ENCODE measurements at regions not wholly inside any gene's neighbourhood (a gene's known extent, or its start where the extent isn't known, plus 50 kb on each side); places are given as distances from the start of the nearest gene placed in this dataset.
"Not testable (repeated sequence)": the region's sequence is repeated elsewhere in the genome, so short reads cannot be mapped to it uniquely, and the experiment has no call there.

DNA sequence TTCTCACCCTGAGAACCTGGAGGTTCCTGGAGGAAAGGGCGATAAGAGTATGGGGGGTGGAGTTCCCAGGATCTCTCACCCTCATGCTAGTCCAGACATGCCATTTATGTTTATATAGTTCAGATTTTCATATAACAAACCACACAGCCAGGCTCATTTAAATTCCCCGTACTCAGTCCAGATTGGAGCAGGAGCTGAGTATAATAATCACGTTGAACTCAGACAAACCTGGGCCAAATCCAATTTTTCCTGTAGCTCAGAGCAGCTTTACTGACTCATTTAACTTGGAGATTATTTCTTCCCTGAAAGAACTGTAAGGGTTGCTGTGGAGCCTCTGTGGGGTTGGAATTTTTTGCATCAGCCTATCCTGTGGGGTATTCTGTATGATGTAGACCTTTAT, 660.8 kb downstream of the TMEM121 start:
- no peak for DNase-seq

DNA sequence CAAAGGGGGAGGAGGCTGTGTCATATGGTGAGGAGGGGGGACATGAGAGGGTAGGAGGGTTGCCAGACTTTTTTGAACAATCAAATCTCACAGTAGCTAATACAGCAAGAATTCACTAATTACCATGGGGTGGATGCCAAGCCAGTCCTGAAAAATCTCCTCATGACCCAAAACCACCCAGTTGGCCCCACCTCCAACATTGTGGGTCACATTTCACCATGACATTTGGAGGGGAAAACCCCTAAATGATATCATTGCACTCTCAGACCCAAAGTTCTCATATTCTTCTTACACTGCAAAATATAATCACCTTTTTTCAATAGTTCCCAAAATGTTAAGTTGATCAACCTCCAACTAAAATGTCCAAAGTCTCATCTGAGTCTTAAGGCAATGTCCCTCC, 666.3 kb downstream of the TMEM121 start:
- DNase-seq, result not testable (repeated sequence)

DNA sequence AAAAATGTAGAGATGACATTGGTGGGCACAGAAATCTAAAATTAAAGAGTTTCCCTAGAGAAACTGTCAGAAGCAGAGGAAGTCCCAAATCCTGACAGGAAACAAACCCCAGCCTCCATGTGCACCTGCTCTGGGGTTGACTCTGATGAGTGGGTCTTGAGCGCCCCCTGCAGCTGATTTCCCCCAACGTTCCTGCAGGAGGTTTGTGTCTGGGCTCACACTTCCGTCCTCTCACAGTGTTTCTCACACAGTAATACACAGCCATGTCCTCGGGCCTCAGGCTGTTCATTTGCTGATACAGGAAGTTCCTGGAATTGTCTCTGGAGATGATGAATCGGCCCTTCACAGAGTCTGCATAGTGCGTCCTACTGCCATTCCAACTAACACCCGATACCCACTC, 670.1 kb downstream of the TMEM121 start:
- not testable (repeated sequence) for DNase-seq

DNA sequence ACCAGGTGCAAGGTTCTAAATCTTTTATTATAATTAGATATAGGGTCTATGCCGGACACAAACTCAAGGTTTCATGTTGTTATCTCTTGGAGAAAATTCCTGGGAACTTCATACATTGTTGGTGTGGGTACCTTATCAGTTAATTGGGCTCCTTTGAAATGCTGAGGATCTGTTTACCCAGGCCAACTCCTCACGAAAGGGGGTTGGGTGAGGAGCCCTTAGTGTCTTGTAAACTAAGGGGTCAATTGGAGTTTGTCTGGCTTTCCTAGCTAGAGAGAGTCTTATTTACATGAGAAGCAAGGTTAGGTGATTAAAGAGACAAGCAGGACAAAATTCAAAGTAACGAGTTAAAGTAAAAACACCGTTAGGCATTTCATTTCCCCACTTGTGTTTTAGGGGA, 670.9 kb downstream of the TMEM121 start:
- DNase-seq, result not testable (repeated sequence)

DNA sequence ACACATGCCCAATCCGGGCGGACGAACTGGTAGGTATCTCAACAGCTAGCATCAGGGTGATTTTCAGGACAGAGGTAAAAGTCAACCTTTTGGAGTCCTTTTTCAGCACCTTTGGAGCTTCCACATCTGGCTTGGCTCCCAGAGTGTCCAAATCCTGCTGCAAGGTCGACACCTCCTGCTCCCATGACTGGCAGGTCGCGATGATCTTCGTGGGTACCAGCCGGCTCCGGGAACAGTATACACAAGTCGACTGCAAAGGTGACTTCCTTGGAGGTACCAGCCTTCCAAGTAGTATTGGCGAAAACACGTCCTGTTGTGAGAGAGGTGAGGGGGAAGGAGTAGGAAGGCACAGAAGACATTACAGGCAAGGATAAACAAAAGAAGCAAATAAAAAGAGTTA, 672.7 kb downstream of the TMEM121 start:
- no peak for DNase-seq

DNA sequence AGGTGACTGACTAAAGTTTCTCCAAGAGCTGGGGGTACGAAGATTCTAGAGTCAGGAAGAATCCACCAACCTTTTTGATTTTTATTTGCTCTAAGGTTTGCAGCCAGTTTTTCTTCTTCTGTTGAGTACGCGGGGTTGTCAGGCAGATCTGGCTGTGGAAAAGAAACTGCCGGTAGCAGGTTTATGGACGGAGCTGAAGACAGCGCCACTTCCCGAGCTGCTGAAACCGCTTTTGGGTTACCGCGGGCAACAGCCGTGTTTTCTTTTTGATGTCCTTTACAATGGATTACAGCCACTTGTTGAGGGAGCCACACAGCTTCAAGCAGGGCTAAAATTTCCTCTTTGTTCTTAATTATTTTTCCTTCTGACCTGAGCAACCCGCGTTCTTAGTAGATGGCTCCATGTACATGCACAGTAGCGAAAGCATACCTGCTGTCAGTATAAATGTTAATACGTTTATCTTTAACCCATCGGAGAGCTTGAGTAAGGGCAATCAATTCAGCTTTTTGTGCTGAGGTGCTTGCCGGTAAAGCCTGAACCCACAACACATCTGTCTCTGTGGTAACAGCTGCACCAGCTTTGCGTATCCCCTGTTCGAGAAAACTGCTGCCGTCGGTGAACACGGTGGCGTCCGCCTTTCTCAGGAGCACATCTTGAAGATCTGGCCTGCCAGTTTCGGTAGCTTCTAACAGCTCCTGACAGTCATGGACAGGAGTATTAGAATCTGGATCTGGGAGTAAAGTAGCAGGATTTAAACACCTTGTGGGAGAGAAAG, 674.3 kb downstream of the TMEM121 start:
- DNase-seq, result no peak

DNA sequence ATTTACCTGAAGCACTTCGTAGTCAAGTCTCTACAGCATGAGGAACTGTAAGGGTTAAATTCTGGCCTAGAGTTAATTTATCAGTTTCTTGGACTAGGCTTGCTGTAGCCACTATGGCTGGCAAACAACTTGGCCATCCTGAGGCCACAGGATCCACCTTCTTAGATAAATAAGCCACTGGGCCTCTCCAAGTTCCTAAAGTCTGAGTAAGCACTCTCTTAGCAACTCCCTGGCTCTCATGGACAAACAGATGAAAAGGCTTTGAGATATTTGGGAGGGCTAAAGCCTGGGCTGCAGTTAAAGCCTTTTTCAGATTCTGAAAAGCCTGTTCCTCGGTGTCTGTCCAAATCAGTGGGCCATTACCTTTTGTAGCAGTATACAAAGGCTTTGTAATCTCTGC, 675.0 kb downstream of the TMEM121 start:
- DNase-seq, result no peak

DNA sequence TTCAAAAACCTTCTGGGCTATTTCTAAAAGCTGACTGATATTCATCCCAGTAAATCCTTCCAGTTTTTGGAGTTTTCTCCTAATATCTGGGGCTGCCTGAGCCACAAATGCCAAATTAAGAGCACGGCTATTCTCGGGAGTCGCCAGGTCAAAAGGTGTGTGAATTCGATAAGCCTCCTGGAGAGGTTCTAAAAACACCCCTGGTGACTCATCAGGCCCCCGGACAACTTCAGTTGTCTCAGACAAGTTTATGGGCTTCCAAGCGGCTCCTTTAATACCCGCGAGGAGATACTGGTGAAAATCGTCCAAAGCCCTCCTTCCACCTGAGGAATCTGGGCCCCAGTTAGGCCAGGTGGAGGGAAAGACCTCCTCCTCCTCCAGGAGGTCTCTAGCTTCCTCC, 677.1 kb downstream of the TMEM121 start:
- DNase-seq, result no peak

DNA sequence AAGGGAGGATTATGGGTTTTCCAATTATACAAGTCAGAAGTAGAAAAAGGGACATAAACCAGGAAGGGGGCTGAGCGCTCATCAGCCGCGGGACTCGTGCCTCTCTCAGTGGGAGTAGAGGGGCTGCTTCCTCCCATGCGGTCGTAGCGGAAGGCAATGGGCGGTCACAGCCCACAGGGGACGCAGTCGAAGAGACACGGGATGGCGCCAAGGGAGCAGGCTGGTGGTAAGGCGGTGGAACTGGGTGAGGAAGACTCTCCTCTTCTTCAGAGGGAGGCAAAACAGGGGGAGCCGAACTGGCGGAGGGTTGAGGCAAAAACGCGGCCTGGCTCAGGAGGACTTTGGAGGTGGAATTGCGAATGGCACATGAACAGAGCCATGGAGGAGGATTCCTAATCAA, 677.7 kb downstream of the TMEM121 start:
- DNase-seq, result no peak

DNA sequence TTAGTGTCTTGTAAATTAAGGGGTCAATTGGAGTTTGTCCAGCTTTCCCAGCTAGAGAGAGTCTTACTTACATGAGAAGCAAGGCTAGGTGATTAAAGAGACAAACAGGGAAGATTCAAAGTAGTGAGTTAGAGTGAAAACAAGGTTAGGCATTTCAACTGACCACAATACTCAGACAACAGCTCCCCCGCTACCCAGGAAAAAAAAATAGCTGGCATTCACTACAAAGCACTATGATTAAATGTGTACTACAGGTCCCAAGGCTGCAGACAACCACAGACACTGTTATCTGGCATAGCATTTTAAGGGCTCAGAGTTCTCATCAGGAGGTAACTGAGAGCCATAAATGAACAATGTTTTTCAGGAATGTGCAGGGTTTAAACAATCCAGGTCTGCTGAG, 680.9 kb downstream of the TMEM121 start:
- no peak for DNase-seq

DNA sequence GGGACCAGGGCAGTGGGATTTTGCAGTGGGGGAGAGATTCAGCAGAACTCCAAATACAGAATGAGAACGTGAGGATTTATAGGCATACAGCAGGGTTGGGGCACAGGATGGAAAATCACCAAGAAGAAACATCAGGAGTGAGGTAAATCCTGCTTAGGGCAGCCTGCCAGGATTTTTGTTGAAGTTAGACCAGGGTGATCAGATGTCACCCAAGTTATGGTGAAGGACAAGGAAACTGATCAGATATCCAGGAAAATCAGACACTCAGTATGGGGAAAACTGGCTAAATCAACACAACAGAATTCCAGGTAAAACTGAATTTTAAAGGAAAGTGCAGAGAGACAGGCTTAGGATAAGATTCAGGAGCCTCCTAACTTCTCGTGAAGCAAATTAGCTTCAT, 682.4 kb downstream of the TMEM121 start:
- no peak for DNase-seq

DNA sequence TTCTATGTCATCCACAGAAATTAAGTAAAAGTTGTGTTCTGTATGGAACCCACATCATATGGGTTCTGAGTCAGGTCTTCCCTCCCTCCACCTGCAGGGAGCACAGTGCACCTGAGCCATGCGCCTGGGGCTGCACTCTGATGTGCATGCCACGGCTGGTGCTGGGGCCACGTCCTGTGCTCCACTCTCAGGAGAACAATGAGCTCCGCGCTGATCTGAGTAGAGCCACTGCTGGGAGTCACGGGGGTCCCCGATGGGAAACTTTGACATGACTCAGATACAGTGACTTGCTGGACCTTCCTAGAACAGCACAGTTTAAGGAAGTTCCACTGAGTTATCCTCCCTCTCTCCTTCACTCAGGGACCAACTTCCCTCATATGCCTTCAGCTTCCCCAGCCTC, 683.4 kb downstream of the TMEM121 start:
- no peak for DNase-seq

DNA sequence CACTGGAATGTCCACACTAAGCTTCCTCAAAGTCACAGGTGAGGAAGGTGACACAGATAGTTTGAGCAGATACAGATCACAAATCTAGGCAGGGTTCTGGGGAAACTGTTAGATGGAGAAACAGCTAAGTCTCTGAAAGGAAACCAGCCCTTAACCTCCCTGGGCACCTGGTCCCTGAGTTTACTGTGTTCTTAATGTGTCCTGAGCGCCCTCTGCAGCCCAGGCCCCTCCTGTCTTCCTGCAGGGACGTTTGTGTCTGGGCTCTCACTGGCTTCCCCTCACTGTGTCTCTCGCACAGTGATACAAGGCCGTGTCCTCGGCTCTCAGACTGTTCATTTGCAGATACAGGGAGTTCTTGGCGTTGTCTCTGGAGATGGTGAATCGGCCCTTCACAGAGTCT, 684.3 kb downstream of the TMEM121 start:
- no peak for DNase-seq

DNA sequence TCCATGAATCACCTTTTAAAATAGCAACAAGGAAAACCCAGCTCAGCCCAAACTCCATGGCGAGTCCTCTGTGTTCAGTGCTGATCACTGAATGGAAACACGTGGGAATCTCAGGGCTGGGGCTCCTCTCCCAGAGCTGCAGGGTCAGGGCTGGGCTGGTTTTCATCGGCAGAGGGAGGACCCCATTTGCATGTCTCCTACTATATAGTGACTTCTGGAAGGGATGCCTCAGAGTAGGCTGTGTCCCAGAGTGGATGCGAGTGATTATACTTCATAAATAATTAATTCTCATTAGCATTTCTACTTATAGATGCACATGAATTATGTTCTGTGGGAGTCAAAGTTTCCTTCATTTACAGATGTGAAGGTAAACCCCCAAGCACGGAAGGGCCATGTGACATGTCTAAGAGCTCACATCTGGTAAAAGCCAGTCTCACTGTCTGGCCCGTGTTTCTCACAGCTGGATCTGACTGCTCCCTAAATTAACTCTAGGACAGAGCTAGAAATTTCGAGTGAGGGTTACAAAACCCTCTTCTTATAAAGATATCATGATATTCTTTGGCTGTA, 685.0 kb downstream of the TMEM121 start:
- no peak for DNase-seq

DNA sequence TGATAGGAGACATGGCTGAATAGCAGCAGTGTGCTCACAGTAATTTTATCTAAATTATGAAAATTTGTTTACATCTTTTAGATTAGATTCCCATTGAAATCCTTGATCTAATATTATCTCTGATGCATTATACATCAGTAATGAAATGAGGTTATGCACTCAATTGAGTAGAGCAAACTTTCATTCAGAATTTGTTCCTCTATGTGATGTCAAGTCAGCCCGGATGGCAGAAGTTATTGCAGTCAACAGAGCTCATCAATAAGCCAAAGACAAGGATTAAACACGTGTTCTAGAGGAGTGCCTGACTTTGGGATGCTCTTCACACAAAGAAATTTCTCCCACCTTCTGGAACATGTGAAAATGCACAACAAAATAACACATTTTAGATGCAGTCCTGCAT, 688.8 kb downstream of the TMEM121 start:
- no peak for DNase-seq

DNA sequence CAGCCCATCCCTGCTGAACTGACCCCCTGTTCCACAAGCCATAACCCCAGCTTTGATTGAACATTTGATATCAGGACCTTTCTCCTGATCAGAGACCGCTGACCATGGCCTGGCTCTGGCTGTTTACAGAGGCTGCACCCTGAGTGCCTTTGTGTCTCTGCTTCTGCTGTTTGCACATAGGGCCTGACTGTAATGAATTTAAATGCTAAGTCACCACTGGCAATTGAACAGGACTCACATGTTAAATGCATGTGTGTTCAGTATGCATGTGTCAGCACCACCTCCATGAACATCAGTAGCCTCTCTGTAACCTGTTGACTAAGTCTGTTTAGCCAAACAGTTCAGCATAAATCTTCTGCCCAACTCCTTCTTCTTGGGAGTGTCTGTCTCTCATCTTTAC, 690.3 kb downstream of the TMEM121 start:
- DNase-seq, result no peak

DNA sequence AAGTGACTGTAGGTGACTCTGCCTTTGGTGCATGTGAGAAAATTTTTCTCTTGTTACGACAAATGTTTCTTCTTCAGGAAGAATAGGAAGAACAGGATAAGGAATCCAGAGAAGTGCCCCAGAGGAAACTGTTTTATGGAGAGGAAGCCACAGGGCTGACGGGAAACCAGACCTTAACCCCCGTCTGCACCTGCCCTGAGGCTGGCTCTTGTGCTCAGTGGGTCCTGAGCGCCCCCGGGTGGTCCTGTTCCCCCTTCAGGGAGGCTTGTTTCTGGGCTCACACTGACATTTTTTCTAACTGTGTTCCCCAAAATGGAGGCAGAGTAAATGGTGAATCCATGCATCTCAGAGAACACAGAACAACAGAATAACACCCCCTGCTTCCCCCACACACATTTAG, 691.8 kb downstream of the TMEM121 start:
- DNase-seq, result no peak

DNA sequence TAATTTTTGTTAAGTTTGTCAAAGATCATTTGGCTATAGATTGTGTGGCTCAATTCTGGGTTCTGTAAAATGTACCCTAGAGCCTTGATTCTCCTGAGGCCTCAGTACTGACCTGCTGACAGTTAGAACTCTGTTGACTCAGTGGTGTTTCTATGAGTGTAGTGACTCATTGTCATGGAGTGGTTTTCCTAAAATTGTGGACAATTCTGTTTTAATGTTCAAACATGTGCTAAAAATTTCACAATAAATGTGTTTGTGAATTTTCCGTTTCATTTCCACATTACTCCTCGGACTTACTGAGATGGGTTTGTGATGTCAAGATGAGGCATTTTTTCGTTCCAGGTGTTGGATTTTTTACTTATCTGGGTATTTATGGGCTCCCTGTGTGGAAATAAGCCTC, 695.9 kb downstream of the TMEM121 start:
- no peak for DNase-seq

DNA sequence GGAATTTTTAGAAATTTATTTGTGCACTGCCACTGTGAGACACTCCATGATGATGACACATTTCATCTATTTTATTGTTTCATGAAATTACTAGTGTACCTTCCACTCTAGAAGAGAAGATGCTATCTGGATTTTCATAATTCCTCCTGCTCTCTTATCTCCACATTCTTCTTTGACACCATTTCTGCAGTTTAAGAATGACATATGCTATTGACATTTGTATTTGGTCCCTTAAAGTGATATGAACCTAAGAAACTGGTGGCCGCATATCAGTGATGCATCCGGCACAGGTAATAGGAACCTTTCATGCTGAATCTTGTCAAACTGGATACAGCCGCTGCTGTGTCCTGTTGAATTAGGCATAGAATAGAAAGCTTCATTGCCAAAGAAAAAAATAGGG, 696.3 kb downstream of the TMEM121 start:
- no peak for DNase-seq

DNA sequence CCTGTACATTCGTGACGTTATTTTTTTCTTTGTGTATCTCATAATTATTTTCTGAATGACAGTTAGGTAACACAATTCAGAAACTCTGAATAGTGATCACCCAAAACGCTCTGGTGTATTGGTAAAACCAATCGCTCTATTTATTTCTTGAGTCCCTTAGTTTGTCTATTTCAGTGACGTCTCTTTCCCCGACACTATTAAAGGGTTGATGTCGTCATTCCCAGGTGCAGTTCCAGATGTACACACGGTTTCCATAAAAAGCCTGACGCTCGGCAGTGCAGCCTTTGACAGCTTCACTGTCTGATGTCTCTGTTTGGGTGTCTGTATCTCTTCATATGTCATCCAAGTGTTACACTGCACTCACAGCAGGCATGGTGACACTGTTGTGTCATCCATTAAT, 701.4 kb downstream of the TMEM121 start:
- no peak for DNase-seq

DNA sequence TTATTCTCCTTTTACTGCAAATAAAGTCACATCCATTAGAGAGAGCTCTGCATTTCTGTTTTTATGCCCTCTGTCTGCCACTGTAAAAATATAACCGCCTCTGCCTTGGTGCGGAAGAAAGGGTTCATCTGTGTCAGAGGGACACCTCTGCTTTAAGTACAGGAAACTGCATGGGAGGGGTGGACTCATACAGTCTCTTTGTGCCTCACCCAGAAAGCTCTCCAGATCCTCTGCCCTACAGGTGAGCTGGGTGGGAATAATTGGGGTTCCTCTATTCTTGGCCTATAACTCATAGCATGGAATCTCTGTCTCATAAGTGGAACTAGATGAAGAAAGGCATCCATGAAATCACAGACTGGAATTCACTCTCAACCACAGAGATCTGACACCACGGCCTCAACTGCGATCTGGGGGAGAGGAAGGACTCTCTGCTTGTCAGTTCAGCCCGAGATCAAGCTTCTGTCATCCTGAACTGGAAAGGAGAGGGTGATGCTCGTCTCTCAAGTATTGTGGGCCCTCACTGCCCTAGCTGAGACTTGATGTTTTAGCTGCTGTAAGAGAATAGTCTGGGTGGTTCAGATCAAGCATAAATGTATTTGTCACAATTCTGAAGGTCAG, 702.3 kb downstream of the TMEM121 start:
- no peak for DNase-seq

DNA sequence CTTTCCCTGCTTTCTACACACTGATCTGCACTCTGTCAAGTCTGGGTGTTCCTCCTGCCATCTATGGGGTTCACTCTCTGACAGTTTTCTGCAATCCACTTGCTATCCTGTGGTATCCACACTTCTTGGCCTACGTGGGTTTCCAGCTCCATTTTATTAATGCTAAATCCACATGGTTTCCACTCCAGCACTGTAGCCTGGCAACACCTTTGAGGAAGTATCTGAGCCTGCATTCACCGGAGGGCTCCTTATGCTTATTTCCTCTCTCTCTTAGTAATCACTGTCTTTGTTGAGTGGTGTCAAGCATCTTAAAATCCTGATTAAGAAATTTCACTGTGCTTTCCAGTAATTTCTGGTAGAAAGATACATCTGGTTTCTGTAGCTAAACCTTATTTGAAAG, 703.7 kb downstream of the TMEM121 start:
- DNase-seq, result no peak

DNA sequence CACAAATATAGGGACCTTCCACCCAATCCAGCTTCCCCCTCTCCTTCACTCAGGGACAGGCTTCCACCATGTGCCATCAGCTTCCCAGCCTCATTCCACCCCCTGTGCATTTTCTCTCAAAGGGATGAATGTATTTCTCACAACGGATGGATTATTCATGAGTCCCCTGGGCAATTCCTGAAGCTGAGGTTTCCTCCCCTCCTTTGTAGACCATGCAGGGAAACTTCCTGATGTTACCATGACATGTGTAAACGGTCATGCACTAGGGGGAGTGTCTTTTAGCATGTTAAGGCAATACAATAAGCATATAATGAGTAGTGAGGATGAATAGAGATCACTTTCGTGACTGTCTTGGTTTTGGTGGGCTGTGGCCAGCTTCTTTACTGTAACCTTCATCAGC, 706.8 kb downstream of the TMEM121 start:
- not testable (repeated sequence) for DNase-seq

DNA sequence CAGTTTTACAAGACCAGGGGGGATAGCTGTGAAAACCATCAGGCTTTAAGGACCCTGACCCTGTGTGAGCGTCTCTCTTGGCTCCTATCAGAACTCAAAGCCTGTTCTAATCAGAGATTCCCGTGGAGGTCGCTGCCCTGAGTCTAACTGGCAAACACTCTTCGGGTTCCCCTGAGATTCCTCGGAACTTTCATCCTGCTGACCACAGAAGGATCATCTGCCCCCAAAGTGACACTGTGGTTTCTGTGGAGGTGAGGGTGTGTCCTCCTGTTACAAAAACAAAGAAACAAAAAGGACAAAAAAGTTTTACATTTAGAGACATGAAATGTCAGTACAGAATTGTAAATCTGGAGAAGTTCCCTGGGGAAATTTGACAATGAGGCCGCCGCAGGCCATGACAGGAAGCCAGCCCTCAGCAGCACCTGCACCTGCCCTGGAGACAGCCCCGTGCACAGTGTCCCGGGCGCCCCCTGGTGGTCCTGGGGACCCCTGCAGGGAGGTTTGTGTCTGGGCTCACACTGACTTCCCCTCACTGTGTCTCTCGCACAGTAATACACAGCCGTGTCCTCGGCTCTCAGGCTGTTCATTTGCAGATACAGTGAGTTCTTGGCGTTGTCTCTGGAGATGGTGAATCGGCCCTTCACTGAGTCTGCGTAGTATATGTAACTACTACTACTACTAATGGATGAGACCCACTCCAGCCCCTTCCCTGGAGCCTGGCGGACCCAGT, 708.3 kb downstream of the TMEM121 start:
- not testable (repeated sequence) for DNase-seq
